ENCODE measurements at regions not wholly inside any gene's neighbourhood (a gene's known extent, or its start where the extent isn't known, plus 50 kb on each side); places are given as distances from the start of the nearest gene placed in this dataset.

GRCh38 chr12:123058481-123058880, 78.0 kb downstream of the ARL6IP4 start:
- CTCF ChIA-PET (ENCODE audit: partially characterized antibody): interaction anchor here (0.6 to 11.7 kb wide), 9 partner anchors 16 to 180 kb away, joined by 3 to 148 read pairs (median 5); no protein-coding TSS in a partner anchor
- H2AFZ ChIP-seq (ENCODE audit: low read length): no peak overlapping the region
- FAIRE-seq: no peak

More at GRCh38 chr12:123058481-123058880, 78.0 kb downstream of the ARL6IP4 start:
- WGBS, 2 experiments (ENCODE audit: extremely low coverage in 1 of 2, insufficient coverage in 1 of 2, insufficient read length in 1 of 2, insufficient replicate concordance in 2 of 2, low coverage in 1 of 2, low lambda C conversion rate in 2 of 2, missing lambda C conversion rate in 1 of 2): 88% methylated on average over 6 of the region's 6 CpGs; no CpG with 5 or more reads in 1 of the 2 experiments
- no peaks in the 10 kb centered on the region for H3K79me1 ChIP-seq (ENCODE audit: low read depth, low read length)
- H3K9me3 ChIP-seq (ENCODE audit: insufficient read depth in 2 of 2, low read depth in 1 of 2, low read length in 1 of 2): no peaks in the 10 kb centered on the region
- no peak overlapping the region for H2AK5ac ChIP-seq (ENCODE audit: low read depth, low read length)
- no peak overlapping the region for H3K56ac ChIP-seq (replicated peaks; ENCODE audit: insufficient read length, low read depth, low read length)
- POLR2A ChIA-PET (ENCODE audit: partially characterized antibody): no interaction called here
- no peak overlapping the region for H3K18ac ChIP-seq (ENCODE audit: extremely low read depth, low read length)
- H3K23ac ChIP-seq (ENCODE audit: insufficient read length): no peak overlapping the region
- no peak overlapping the region for H2BK20ac ChIP-seq (ENCODE audit: low read length)
- no peak overlapping the region for H3K4ac ChIP-seq (replicated peaks; ENCODE audit: insufficient read length, low read depth, low read length)
- no peaks in the 10 kb centered on the region for H3K23me2 ChIP-seq (ENCODE audit: low read depth, low read length)
- H2BK120ac ChIP-seq (replicated peaks; ENCODE audit: low read depth, low read length): no peak overlapping the region
- no peak for DNase-seq (ENCODE audit: low read depth in 1 of 2, low spot score in 2 of 2)
- peaks cover 0 to 2% of the 10 kb centered on the region in 2 experiments for H4K20me1 ChIP-seq (replicated peaks in 1 of 2; ENCODE audit: control insufficient read depth in 1 of 2, insufficient read depth in 2 of 2, low read length in 2 of 2)
- no peak overlapping the region for H3K4me2 ChIP-seq (ENCODE audit: insufficient read depth in 1 of 2, low read depth in 2 of 2, low read length in 2 of 2)
- H3K4me3 ChIP-seq (ENCODE audit: extremely low read depth in 1 of 4, insufficient read depth in 2 of 4, low read depth in 3 of 4, low read length in 4 of 4): no peak overlapping the region
- H4K8ac ChIP-seq (ENCODE audit: extremely low read depth, insufficient read depth, low read length): no peak overlapping the region
- H3K14ac ChIP-seq (ENCODE audit: insufficient read length): no peak overlapping the region
- H2BK5ac ChIP-seq (ENCODE audit: low read depth, low read length): no peak overlapping the region
- no peaks in the 10 kb centered on the region for H3K36me3 ChIP-seq (ENCODE audit: control insufficient read depth in 2 of 4, insufficient read depth in 4 of 4, low read length in 3 of 4)
- no peak overlapping the region for H4K91ac ChIP-seq (replicated peaks; ENCODE audit: insufficient read length, low read length)
- TF ChIP-seq HDAC6 (IDR thresholded peaks at IDR 0.05; ENCODE audit: low read depth, low read length) (no peak), TEAD4 (IDR thresholded peaks at IDR 0.05; ENCODE audit: low read depth, low read length) (no peak), YY1 (IDR thresholded peaks at IDR 0.05; ENCODE audit: low read depth, low read length) (no peak), CBX5 (IDR thresholded peaks at IDR 0.05; ENCODE audit: low read depth, low read length) (no peak), ATF3 (IDR thresholded peaks at IDR 0.05; ENCODE audit: insufficient read depth, low read depth, low read length) (no peak), SP1 (IDR thresholded peaks at IDR 0.05; ENCODE audit: low read depth, low read length) (no peak), NRF1 (IDR thresholded peaks at IDR 0.05; ENCODE audit: low read depth, low read length) (no peak), RBBP5 (IDR thresholded peaks at IDR 0.05; ENCODE audit: borderline replicate concordance, low read depth, low read length) (no peak), POU5F1 (IDR thresholded peaks at IDR 0.05; ENCODE audit: low read depth, low read length) (no peak), TCF12 (IDR thresholded peaks at IDR 0.05; ENCODE audit: low read depth, low read length) (no peak), SIRT6 (IDR thresholded peaks at IDR 0.05; ENCODE audit: low read length) (no peak)
- TF ChIP-seq, protein P1, sequence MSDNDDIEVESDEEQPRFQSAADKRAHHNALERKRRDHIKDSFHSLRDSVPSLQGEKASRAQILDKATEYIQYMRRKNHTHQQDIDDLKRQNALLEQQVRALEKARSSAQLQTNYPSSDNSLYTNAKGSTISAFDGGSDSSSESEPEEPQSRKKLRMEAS (IDR thresholded peaks at IDR 0.05): no peak
- H3K79me2 ChIP-seq (ENCODE audit: control insufficient read depth in 1 of 2, insufficient read depth in 2 of 2, low read length in 2 of 2): no peaks in the 10 kb centered on the region
- H3K4me1 ChIP-seq (replicated peaks in 1 of 4; ENCODE audit: control insufficient read depth in 3 of 4, insufficient read depth in 4 of 4, low read length in 3 of 4): no peaks in the 10 kb centered on the region
- H2BK12ac ChIP-seq (ENCODE audit: low read depth, low read length): no peak overlapping the region
- no peaks in the 10 kb centered on the region; a peak in 1 of 7 replicates for H3K27me3 ChIP-seq (replicated peaks in 1 of 4; ENCODE audit: control insufficient read depth in 3 of 4, extremely low read depth in 1 of 4, insufficient read depth in 3 of 4, low read length in 3 of 4)
- no peak overlapping the region for H4K5ac ChIP-seq (ENCODE audit: insufficient read length, low read depth, low read length)
- no peak overlapping the region; a peak in 1 of 7 replicates for H3K9ac ChIP-seq (replicated peaks in 1 of 4; ENCODE audit: extremely low read depth in 1 of 4, low read depth in 3 of 4, low read length in 3 of 4)
- no peak overlapping the region for H2BK15ac ChIP-seq (ENCODE audit: low read length)
- H3K27ac ChIP-seq (ENCODE audit: low read depth, low read length): no peak overlapping the region
